ENCODE measurements at regions not wholly inside any gene's neighbourhood (a gene's known extent, or its start where the extent isn't known, plus 50 kb on each side); places are given as distances from the start of the nearest gene placed in this dataset.

DNA sequence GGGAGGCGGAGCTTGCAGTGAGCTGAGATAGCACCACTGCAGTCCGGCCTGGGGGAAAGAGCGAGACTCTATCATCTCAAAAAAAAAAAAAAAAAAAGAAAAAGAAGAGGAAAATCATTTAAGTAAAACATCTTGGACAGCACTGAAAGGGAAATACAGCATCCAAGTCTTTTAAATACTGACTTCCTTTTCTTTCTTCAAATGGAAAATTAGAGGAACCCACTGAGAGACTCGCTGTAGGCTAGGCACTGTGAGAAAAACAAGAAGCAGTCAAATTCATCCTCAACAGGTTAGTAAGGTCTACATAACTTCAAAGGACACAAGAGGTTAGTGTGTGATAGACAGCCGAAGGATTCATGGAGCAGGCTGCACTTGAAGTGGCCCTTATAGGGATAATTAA lies 243.7 kb downstream of the BLID start:
- TF ChIP-seq, protein P1, sequence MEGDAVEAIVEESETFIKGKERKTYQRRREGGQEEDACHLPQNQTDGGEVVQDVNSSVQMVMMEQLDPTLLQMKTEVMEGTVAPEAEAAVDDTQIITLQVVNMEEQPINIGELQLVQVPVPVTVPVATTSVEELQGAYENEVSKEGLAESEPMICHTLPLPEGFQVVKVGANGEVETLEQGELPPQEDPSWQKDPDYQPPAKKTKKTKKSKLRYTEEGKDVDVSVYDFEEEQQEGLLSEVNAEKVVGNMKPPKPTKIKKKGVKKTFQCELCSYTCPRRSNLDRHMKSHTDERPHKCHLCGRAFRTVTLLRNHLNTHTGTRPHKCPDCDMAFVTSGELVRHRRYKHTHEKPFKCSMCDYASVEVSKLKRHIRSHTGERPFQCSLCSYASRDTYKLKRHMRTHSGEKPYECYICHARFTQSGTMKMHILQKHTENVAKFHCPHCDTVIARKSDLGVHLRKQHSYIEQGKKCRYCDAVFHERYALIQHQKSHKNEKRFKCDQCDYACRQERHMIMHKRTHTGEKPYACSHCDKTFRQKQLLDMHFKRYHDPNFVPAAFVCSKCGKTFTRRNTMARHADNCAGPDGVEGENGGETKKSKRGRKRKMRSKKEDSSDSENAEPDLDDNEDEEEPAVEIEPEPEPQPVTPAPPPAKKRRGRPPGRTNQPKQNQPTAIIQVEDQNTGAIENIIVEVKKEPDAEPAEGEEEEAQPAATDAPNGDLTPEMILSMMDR (conservative IDR thresholded peaks at IDR 0.05), result no peak
- no peak for TF ChIP-seq EZH2 (IDR thresholded peaks at IDR 0.05; ENCODE audit: low read depth)
